ENCODE measurements at regions not wholly inside any gene's neighbourhood (a gene's known extent, or its start where the extent isn't known, plus 50 kb on each side); places are given as distances from the start of the nearest gene placed in this dataset.

DNA sequence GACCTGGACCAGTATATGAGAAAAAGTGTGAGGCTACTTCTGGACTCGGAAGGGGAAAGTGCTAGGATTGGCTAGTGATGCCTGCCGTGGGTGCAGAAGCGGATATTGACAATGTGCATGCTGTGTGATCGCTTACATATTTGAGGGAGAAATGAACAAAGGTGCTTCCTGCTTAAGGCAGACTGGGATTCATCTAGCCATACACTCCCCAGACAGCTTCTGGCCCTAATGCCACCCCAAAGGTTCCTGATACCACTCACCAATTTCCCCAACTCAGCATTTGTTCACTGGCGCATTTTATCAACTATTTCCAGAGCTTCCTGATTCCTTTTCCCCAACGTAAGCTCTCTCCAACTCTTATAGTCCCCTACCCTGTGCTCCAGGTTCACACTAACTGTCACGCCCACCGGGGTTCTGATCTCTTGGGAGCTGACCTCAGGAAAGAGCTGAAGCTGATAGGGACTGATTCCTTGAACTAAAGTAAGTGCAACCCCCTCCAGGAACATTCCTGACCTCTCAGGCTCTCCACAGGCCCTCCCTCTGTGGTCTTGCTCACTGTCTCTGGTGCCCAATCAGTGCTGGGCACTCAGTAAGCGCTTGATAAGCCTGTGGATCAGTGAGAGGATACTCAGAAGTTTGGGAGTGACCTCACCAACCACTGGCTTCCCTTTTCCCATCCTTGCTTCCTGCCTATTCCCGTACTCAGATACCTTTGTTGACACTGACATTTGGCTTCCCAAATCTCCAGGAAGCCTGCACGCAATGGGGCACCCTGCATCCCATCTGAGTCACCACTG, 73.3 kb downstream of the MRPL14 start:
- ChIA-PET SMC1A (ENCODE audit: uncharacterized antibody, unreplicated experiment) (no interaction called here), RAD21 (ENCODE audit: unreplicated experiment) (no interaction called here), POLR2A (interaction anchor here (1.0 to 1.4 kb wide), 2 partner anchors 13 to 26 kb away, joined by 3 read pairs; no protein-coding TSS in a partner anchor), CTCF (interaction anchor here (0.7 kb wide), 1 partner anchor 18 kb away, joined by 3 read pairs; no protein-coding TSS in a partner anchor)
- H3K27me3 ChIP-seq (replicated peaks in 1 of 2; ENCODE audit: control insufficient read depth in 2 of 2, insufficient read depth in 2 of 2, low read length in 1 of 2) = no peaks in the 10 kb centered on the region
- in situ Hi-C loops (cut with MboI) (no loop called here), intact Hi-C loops (cut with micrococcal nuclease; ENCODE audit: unreplicated experiment) (no loop called here)
- 43% methylated on average over 11 of the region's 11 CpGs for WGBS (ENCODE audit: insufficient coverage, insufficient replicate concordance, low lambda C conversion rate, missing lambda C conversion rate)
- FAIRE-seq (no peak), DNase-seq (ENCODE audit: low read depth, low spot score) (no peak), ATAC-seq (no peak)
- H3K9ac ChIP-seq (ENCODE audit: control insufficient read depth, insufficient read depth, low read length) = no peak overlapping the region
- peaks cover 19% of the 10 kb centered on the region for H3K4me1 ChIP-seq (ENCODE audit: control insufficient read depth, insufficient read depth, low read length)
- no peaks in the 10 kb centered on the region for H3K9me3 ChIP-seq (replicated peaks; ENCODE audit: control insufficient read depth, insufficient read depth, low read length)
- H3K27ac ChIP-seq (ENCODE audit: control insufficient read depth, insufficient read depth) = no peak overlapping the region
- H4K20me1 ChIP-seq (ENCODE audit: control insufficient read depth, insufficient read depth) = no peaks in the 10 kb centered on the region
- no peaks in the 10 kb centered on the region for H3K36me3 ChIP-seq (ENCODE audit: control insufficient read depth in 2 of 2, insufficient read depth in 2 of 2, low read length in 1 of 2)
- TF ChIP-seq FOS (IDR thresholded peaks at IDR 0.05; ENCODE audit: borderline replicate concordance, extremely low read depth, insufficient read length) (no peak), POLR2AphosphoS5 (IDR thresholded peaks at IDR 0.05; ENCODE audit: low read length) (no peak), NBN (IDR thresholded peaks at IDR 0.05) (no peak), TAF1 (IDR thresholded peaks at IDR 0.05; ENCODE audit: borderline replicate concordance, low read depth, low read length) (no peak), BHLHE40 (IDR thresholded peaks at IDR 0.05; ENCODE audit: borderline replicate concordance in 1 of 2, low read depth in 2 of 2, low read length in 1 of 2) (no peak), RB1 (IDR thresholded peaks at IDR 0.05; ENCODE audit: borderline replicate concordance) (no peak), IKZF1 (conservative IDR thresholded peaks at IDR 0.05) (no peak), NR2C1 (IDR thresholded peaks at IDR 0.05) (no peak), EED (IDR thresholded peaks at IDR 0.05; ENCODE audit: low read depth) (no peak), SMAD1 (IDR thresholded peaks at IDR 0.05; ENCODE audit: low read depth, partially characterized antibody) (no peak), FOXK2 (IDR thresholded peaks at IDR 0.05) (no peak), GATAD2B (conservative IDR thresholded peaks at IDR 0.05; ENCODE audit: low read depth) (no peak), GABPA (IDR thresholded peaks at IDR 0.05; ENCODE audit: low read depth) (no peak), NR2C2 (IDR thresholded peaks at IDR 0.05; ENCODE audit: borderline replicate concordance, control insufficient read depth, insufficient read length, low read depth) (no peak), CHD1 (IDR thresholded peaks at IDR 0.05; ENCODE audit: low read depth, low read length) (no peak), LARP7 (IDR thresholded peaks at IDR 0.05) (no peak)
- TF ChIP-seq, protein P1, sequence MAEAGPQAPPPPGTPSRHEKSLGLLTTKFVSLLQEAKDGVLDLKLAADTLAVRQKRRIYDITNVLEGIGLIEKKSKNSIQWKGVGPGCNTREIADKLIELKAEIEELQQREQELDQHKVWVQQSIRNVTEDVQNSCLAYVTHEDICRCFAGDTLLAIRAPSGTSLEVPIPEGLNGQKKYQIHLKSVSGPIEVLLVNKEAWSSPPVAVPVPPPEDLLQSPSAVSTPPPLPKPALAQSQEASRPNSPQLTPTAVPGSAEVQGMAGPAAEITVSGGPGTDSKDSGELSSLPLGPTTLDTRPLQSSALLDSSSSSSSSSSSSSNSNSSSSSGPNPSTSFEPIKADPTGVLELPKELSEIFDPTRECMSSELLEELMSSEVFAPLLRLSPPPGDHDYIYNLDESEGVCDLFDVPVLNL (IDR thresholded peaks at IDR 0.05; ENCODE audit: low read depth, low read length) = no peak
- no peak overlapping the region for H3K4me2 ChIP-seq (ENCODE audit: control insufficient read depth, insufficient read depth)
- H3K79me2 ChIP-seq (ENCODE audit: control insufficient read depth, insufficient read depth, low read length) = no peaks in the 10 kb centered on the region
- no peak overlapping the region for H2AFZ ChIP-seq (ENCODE audit: control insufficient read depth, low read depth, low read length)
- BruUV-seq (replicated peaks) = no TSS peak
- no peak overlapping the region for H3K4me3 ChIP-seq
